WTC11 (cell line): ENCODE measurements at regions not wholly inside any gene's neighbourhood (a gene's known extent, or its start where the extent isn't known, plus 50 kb on each side); places are given as distances from the start of the nearest gene placed in this dataset.
A peak's percentile ranks its signal among the peaks of the same experiment; 100 is the strongest.

ENCODE experiments used
- ATAC-seq: fragments of 200-7000 bp; cut with Tn5 transposase; 2 replicates; pipeline ENCODE4 v1.10.0; 2021; ENCODE audit warnings: mild to moderate bottlenecking, moderate library complexity
- CTCF ChIA-PET: fragments of 300-600 bp; sonication (Branson Sonifier 250); formaldehyde crosslinking; loops from one replicate; lab custom pipeline; 2021; ENCODE audit warnings: antibody characterized with exemption; lab: Charles Lee
- POLR2A ChIA-PET: fragments of 350-600 bp; sonication (Branson Sonifier 250); formaldehyde crosslinking; loops from one replicate; lab custom pipeline; 2021; ENCODE audit warnings: antibody characterized with exemption; lab: Charles Lee
- DNase-seq: peaks from one replicate; pipeline ENCODE4 v3.0.0; 2021; ENCODE audit warnings: low spot score
- H3K27ac Mint-ChIP-seq: 2 replicates; pipeline ENCODE4 v1.8.0; 2021; ENCODE audit warnings: mixed read lengths
- H3K27me3 Mint-ChIP-seq: 2 replicates; pipeline ENCODE4 v1.8.0; 2021; ENCODE audit warnings: low read depth, mild to moderate bottlenecking, moderate library complexity, mixed read lengths
- H3K36me3 Mint-ChIP-seq: 2 replicates; pipeline ENCODE4 v1.8.0; 2021; ENCODE audit warnings: mixed read lengths
- H3K4me1 Mint-ChIP-seq: 2 replicates; pipeline ENCODE4 v1.8.0; 2022; ENCODE audit warnings: mixed read lengths
- H3K4me3 Mint-ChIP-seq: 2 replicates; pipeline ENCODE4 v1.8.0; 2021; ENCODE audit warnings: mild to moderate bottlenecking, moderate library complexity, mixed read lengths
- H3K9me3 Mint-ChIP-seq: 2 replicates; pipeline ENCODE4 v1.8.0; 2021; ENCODE audit warnings: mixed read lengths
- ATF1 ChIP-seq: sonication (generic); formaldehyde crosslinking; IDR thresholded peaks from 2 replicates; pipeline ENCODE4 v1.8.1; 2023; ENCODE audit warnings: mild to moderate bottlenecking, moderate library complexity, missing genetic modification reagents
- ATF3 ChIP-seq: sonication (generic); formaldehyde crosslinking; conservative IDR thresholded peaks from 2 replicates; pipeline ENCODE4 v1.8.1; 2022; ENCODE audit warnings: mild to moderate bottlenecking, missing genetic modification reagents
- CBFB ChIP-seq: sonication (generic); formaldehyde crosslinking; IDR thresholded peaks from 2 replicates; pipeline ENCODE4 v1.8.1; 2022; ENCODE audit warnings: mild to moderate bottlenecking, low read depth, missing genetic modification reagents
- EMX1 ChIP-seq: fragments of 250-450 bp; sonication (Bioruptor Pico); IDR thresholded peaks from 2 replicates; pipeline ENCODE4 v1.8.0; 2021; ENCODE audit warnings: mild to moderate bottlenecking
- GABPB1 ChIP-seq: sonication (generic); formaldehyde crosslinking; IDR thresholded peaks from 2 replicates; pipeline ENCODE4 v1.8.1; 2023; ENCODE audit warnings: mild to moderate bottlenecking, missing genetic modification reagents
- GRHL2 ChIP-seq: fragments of 250-450 bp; sonication (Bioruptor Pico); IDR thresholded peaks from 2 replicates; pipeline ENCODE4 v1.8.0; 2022; ENCODE audit warnings: mild to moderate bottlenecking, moderate library complexity; ENCODE audit not compliant: insufficient replicate concordance, severe bottlenecking
- HMGA2 ChIP-seq: fragments of 250-450 bp; sonication (Bioruptor Pico); IDR thresholded peaks from 2 replicates; pipeline ENCODE4 v1.4.0; 2021; ENCODE audit warnings: mild to moderate bottlenecking, moderate library complexity
- IRF2 ChIP-seq: sonication (generic); formaldehyde crosslinking; IDR thresholded peaks from 2 replicates; pipeline ENCODE4 v1.8.0; 2022; ENCODE audit warnings: low read depth, missing genetic modification reagents, borderline replicate concordance
- NFATC4 ChIP-seq: fragments of 250-450 bp; sonication (Bioruptor Pico); IDR thresholded peaks from 2 replicates; pipeline ENCODE4 v1.9.0; 2021; ENCODE audit warnings: mild to moderate bottlenecking
- NFE2L1 ChIP-seq: sonication (generic); formaldehyde crosslinking; IDR thresholded peaks from 2 replicates; pipeline ENCODE4 v1.8.1; 2023; ENCODE audit warnings: missing genetic modification reagents
- NR2C2 ChIP-seq: sonication (generic); formaldehyde crosslinking; IDR thresholded peaks from 2 replicates; pipeline ENCODE4 v1.8.0; 2022; ENCODE audit warnings: mild to moderate bottlenecking, missing genetic modification reagents
- PRRX2 ChIP-seq: fragments of 250-450 bp; sonication (Bioruptor Pico); IDR thresholded peaks from 2 replicates; pipeline ENCODE4 v1.8.0; 2021; ENCODE audit warnings: mild to moderate bottlenecking
- RELA ChIP-seq: sonication (generic); formaldehyde crosslinking; IDR thresholded peaks from 2 replicates; pipeline ENCODE4 v1.8.1; 2022; ENCODE audit warnings: missing genetic modification reagents, mild to moderate bottlenecking, borderline replicate concordance
- SOX15 ChIP-seq: fragments of 250-450 bp; sonication (Bioruptor Pico); IDR thresholded peaks from 2 replicates; pipeline ENCODE4 v1.9.0; 2021; ENCODE audit warnings: mild to moderate bottlenecking
- TEAD4 ChIP-seq: sonication (generic); formaldehyde crosslinking; IDR thresholded peaks from 2 replicates; pipeline ENCODE4 v1.8.0; 2022; ENCODE audit warnings: mild to moderate bottlenecking, missing genetic modification reagents
- ZBTB21 ChIP-seq: sonication (generic); formaldehyde crosslinking; IDR thresholded peaks from 2 replicates; pipeline ENCODE4 v1.8.1; 2023; ENCODE audit warnings: mild to moderate bottlenecking, missing genetic modification reagents, borderline replicate concordance
- ZNF138 ChIP-seq: sonication (generic); formaldehyde crosslinking; conservative IDR thresholded peaks from 2 replicates; pipeline ENCODE4 v1.8.1; 2022; ENCODE audit warnings: mild to moderate bottlenecking, moderate library complexity, missing genetic modification reagents
- ZNF263 ChIP-seq: sonication (generic); formaldehyde crosslinking; IDR thresholded peaks from 2 replicates; pipeline ENCODE4 v1.8.1; 2022; ENCODE audit warnings: low read depth, mild to moderate bottlenecking, moderate library complexity, missing genetic modification reagents
- ZNF281 ChIP-seq: sonication (generic); formaldehyde crosslinking; IDR thresholded peaks from 2 replicates; pipeline ENCODE4 v1.8.0; 2023; ENCODE audit warnings: mild to moderate bottlenecking, missing genetic modification reagents
- ZNF317 ChIP-seq: sonication (generic); formaldehyde crosslinking; IDR thresholded peaks from 2 replicates; pipeline ENCODE4 v1.8.1; 2023; ENCODE audit warnings: low read depth, mild to moderate bottlenecking, moderate library complexity, missing genetic modification reagents, borderline replicate concordance
- ZNF423 ChIP-seq: fragments of 250-450 bp; sonication (Bioruptor Pico); IDR thresholded peaks from 2 replicates; pipeline ENCODE4 v2.1.2; 2022; ENCODE audit warnings: mild to moderate bottlenecking, moderate library complexity
- TF ChIP-seq, protein P1 (sequence below): sonication (generic); formaldehyde crosslinking; IDR thresholded peaks from 2 replicates; pipeline ENCODE4 v1.8.0; 2023; ENCODE audit warnings: missing genetic modification reagents
- TF ChIP-seq, protein P2 (sequence below): sonication (generic); formaldehyde crosslinking; IDR thresholded peaks from 2 replicates; pipeline ENCODE4 v1.8.0; 2023; ENCODE audit warnings: missing genetic modification reagents, mild to moderate bottlenecking, borderline replicate concordance
- TF ChIP-seq, protein P3 (sequence below): sonication (generic); formaldehyde crosslinking; IDR thresholded peaks from 2 replicates; pipeline ENCODE4 v1.8.1; 2023; ENCODE audit warnings: mild to moderate bottlenecking, missing genetic modification reagents, moderate library complexity
- TF ChIP-seq, protein P4 (sequence below): sonication (generic); formaldehyde crosslinking; IDR thresholded peaks from 2 replicates; pipeline ENCODE4 v1.8.1; 2022; ENCODE audit warnings: low read depth, mild to moderate bottlenecking, moderate library complexity, missing genetic modification reagents, borderline replicate concordance

- POLR2A ChIA-PET, result no interaction called here
- no peak for DNase-seq
- Mint-ChIP-seq H3K27me3 (peaks cover 93% of the 10 kb centered on the region), H3K36me3 (peaks cover 18% of the 10 kb centered on the region), H3K4me3 (no peak overlapping the region), H3K4me1 (peaks cover 8% of the 10 kb centered on the region), H3K27ac (no peak overlapping the region)
- CTCF ChIA-PET, result interaction anchor here (1.4 kb wide), 1 partner anchor 36 kb away, joined by 3 read pairs; no protein-coding TSS in a partner anchor
- peak; percentile 73 for ATAC-seq
- TF ChIP-seq RELA (CRISPR knock-in tag) (no peak), ZNF423 (CRISPR knock-in tag) (peak; percentile 26; the same call in 1 of the 2 replicates), TEAD4 (CRISPR knock-in tag) (no peak), PRRX2 (CRISPR knock-in tag) (no peak), IRF2 (CRISPR knock-in tag) (no peak), NR2C2 (no peak), ZNF317 (CRISPR knock-in tag) (no peak)
- TF ChIP-seq, all 79 proteins: peak for 1
- peaks cover 28% of the 10 kb centered on the region for H3K9me3 Mint-ChIP-seq
Observed at GRCh38 chr18:4987452-4988405, 209.3 kb downstream of the AKAIN1 start.

DNA sequence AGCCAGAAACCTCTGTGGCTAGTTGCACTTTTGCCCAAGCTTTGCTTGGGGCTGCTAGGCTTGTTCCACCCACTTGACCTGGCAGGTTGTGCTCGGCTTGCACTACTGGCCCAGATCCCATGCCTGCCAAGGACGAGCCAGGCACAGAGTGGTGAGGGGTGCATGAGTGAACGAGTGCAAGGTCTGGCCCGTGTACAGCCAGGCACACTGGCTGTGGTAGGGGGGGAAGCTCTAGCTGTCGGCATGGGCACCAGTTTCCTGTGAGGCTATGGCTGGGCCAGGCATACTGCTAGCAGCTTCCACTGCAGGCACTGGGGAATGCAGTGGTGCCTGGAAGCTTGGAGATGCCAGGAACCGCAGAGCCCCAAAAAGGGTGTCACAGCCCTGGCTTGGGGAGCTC, 210.4 kb downstream of the AKAIN1 start:
- Mint-ChIP-seq H3K27me3 (peaks cover 87% of the 10 kb centered on the region), H3K4me1 (peaks cover 8% of the 10 kb centered on the region), H3K27ac (no peak overlapping the region), H3K4me3 (no peak overlapping the region), H3K36me3 (peaks cover 18% of the 10 kb centered on the region), H3K9me3 (peaks cover 31% of the 10 kb centered on the region)
- CTCF ChIA-PET, result interaction anchor here (1.4 kb wide), 1 partner anchor 37 kb away, joined by 3 read pairs; no protein-coding TSS in a partner anchor
- ATAC-seq (no peak), DNase-seq (no peak)
- POLR2A ChIA-PET, result interaction anchor here (0.6 kb wide), 1 partner anchor 17 kb away, joined by 3 read pairs; no protein-coding TSS in a partner anchor
- TF ChIP-seq EMX1 (CRISPR knock-in tag) (no peak), NFE2L1 (CRISPR knock-in tag) (no peak), ZNF263 (CRISPR knock-in tag) (no peak), NFATC4 (CRISPR knock-in tag) (no peak), ZNF281 (no peak), ZNF138 (CRISPR knock-in tag) (no peak), ATF1 (CRISPR knock-in tag) (no peak), GABPB1 (CRISPR knock-in tag) (no peak), ZBTB21 (CRISPR knock-in tag) (no peak), GRHL2 (no peak), HMGA2 (no peak), SOX15 (CRISPR knock-in tag) (no peak), ATF3 (no peak), CBFB (no peak)
- TF ChIP-seq, protein P1, sequence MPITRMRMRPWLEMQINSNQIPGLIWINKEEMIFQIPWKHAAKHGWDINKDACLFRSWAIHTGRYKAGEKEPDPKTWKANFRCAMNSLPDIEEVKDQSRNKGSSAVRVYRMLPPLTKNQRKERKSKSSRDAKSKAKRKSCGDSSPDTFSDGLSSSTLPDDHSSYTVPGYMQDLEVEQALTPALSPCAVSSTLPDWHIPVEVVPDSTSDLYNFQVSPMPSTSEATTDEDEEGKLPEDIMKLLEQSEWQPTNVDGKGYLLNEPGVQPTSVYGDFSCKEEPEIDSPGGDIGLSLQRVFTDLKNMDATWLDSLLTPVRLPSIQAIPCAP (CRISPR knock-in tag), result no peak
- TF ChIP-seq, protein P2, sequence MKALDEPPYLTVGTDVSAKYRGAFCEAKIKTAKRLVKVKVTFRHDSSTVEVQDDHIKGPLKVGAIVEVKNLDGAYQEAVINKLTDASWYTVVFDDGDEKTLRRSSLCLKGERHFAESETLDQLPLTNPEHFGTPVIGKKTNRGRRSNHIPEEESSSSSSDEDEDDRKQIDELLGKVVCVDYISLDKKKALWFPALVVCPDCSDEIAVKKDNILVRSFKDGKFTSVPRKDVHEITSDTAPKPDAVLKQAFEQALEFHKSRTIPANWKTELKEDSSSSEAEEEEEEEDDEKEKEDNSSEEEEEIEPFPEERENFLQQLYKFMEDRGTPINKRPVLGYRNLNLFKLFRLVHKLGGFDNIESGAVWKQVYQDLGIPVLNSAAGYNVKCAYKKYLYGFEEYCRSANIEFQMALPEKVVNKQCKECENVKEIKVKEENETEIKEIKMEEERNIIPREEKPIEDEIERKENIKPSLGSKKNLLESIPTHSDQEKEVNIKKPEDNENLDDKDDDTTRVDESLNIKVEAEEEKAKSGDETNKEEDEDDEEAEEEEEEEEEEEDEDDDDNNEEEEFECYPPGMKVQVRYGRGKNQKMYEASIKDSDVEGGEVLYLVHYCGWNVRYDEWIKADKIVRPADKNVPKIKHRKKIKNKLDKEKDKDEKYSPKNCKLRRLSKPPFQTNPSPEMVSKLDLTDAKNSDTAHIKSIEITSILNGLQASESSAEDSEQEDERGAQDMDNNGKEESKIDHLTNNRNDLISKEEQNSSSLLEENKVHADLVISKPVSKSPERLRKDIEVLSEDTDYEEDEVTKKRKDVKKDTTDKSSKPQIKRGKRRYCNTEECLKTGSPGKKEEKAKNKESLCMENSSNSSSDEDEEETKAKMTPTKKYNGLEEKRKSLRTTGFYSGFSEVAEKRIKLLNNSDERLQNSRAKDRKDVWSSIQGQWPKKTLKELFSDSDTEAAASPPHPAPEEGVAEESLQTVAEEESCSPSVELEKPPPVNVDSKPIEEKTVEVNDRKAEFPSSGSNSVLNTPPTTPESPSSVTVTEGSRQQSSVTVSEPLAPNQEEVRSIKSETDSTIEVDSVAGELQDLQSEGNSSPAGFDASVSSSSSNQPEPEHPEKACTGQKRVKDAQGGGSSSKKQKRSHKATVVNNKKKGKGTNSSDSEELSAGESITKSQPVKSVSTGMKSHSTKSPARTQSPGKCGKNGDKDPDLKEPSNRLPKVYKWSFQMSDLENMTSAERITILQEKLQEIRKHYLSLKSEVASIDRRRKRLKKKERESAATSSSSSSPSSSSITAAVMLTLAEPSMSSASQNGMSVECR, result no peak
- TF ChIP-seq, protein P3, sequence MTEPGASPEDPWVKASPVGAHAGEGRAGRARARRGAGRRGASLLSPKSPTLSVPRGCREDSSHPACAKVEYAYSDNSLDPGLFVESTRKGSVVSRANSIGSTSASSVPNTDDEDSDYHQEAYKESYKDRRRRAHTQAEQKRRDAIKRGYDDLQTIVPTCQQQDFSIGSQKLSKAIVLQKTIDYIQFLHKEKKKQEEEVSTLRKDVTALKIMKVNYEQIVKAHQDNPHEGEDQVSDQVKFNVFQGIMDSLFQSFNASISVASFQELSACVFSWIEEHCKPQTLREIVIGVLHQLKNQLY (CRISPR knock-in tag), result no peak
- TF ChIP-seq, protein P4, sequence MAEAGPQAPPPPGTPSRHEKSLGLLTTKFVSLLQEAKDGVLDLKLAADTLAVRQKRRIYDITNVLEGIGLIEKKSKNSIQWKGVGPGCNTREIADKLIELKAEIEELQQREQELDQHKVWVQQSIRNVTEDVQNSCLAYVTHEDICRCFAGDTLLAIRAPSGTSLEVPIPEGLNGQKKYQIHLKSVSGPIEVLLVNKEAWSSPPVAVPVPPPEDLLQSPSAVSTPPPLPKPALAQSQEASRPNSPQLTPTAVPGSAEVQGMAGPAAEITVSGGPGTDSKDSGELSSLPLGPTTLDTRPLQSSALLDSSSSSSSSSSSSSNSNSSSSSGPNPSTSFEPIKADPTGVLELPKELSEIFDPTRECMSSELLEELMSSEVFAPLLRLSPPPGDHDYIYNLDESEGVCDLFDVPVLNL, result no peak
